ENCODE measurements at regions not wholly inside any gene's neighbourhood (a gene's known extent, or its start where the extent isn't known, plus 50 kb on each side); places are given as distances from the start of the nearest gene placed in this dataset.

GRCh38 chr12:87612996-87613395, 416.2 kb downstream of the C12orf50 start:
- Histone ChIP-seq H3K27ac (no peak overlapping the region), H3K4me3 (ENCODE audit: low read depth in 1 of 2, low read length in 1 of 2) (no peak overlapping the region), H3K27me3 (no peaks in the 10 kb centered on the region), H3K9me3 (no peaks in the 10 kb centered on the region), H3K4me1 (ENCODE audit: control insufficient read depth in 1 of 2, insufficient read depth in 1 of 2, low read depth in 1 of 2, low read length in 1 of 2) (no peaks in the 10 kb centered on the region), H3K36me3 (no peaks in the 10 kb centered on the region)
- no peak for TF ChIP-seq CTCF (IDR thresholded peaks at IDR 0.05)

GRCh38 chr12:87608321-87608720, 420.9 kb downstream of the C12orf50 start:
- H3K4me3 ChIP-seq (ENCODE audit: low read depth in 1 of 2, low read length in 1 of 2), result no peak overlapping the region
- no peak overlapping the region for H3K27ac ChIP-seq
- no peaks in the 10 kb centered on the region for H3K27me3 ChIP-seq
- no peak for TF ChIP-seq CTCF (IDR thresholded peaks at IDR 0.05)
- no peaks in the 10 kb centered on the region for H3K9me3 ChIP-seq
- H3K36me3 ChIP-seq, result no peaks in the 10 kb centered on the region
- H3K4me1 ChIP-seq (ENCODE audit: control insufficient read depth in 1 of 2, insufficient read depth in 1 of 2, low read depth in 1 of 2, low read length in 1 of 2), result no peaks in the 10 kb centered on the region

GRCh38 chr12:87603727-87604126, 425.5 kb downstream of the C12orf50 start:
- Histone ChIP-seq H3K9me3 (no peaks in the 10 kb centered on the region), H3K27ac (no peak overlapping the region), H3K4me3 (ENCODE audit: low read depth in 1 of 2, low read length in 1 of 2) (no peak overlapping the region), H3K4me1 (ENCODE audit: control insufficient read depth in 1 of 2, insufficient read depth in 1 of 2, low read depth in 1 of 2, low read length in 1 of 2) (no peaks in the 10 kb centered on the region), H3K36me3 (no peaks in the 10 kb centered on the region), H3K27me3 (no peaks in the 10 kb centered on the region)
- no peak for TF ChIP-seq CTCF (IDR thresholded peaks at IDR 0.05)

- Histone ChIP-seq H3K27me3 (no peaks in the 10 kb centered on the region), H3K4me1 (ENCODE audit: control insufficient read depth in 1 of 2, insufficient read depth in 1 of 2, low read depth in 1 of 2, low read length in 1 of 2) (no peaks in the 10 kb centered on the region), H3K9me3 (no peaks in the 10 kb centered on the region), H3K4me3 (ENCODE audit: low read depth in 1 of 2, low read length in 1 of 2) (no peak overlapping the region), H3K27ac (no peak overlapping the region), H3K36me3 (no peaks in the 10 kb centered on the region)
- TF ChIP-seq CTCF (IDR thresholded peaks at IDR 0.05), result no peak
Measured at GRCh38 chr12:87599459-87599858, 429.7 kb downstream of the C12orf50 start.

GRCh38 chr12:87597114-87597513, 432.1 kb downstream of the C12orf50 start:
- H3K27me3 ChIP-seq, result no peaks in the 10 kb centered on the region
- no peaks in the 10 kb centered on the region for H3K9me3 ChIP-seq
- H3K36me3 ChIP-seq, result no peaks in the 10 kb centered on the region
- H3K27ac ChIP-seq, result no peak overlapping the region
- H3K4me3 ChIP-seq (ENCODE audit: low read depth in 1 of 2, low read length in 1 of 2), result no peak overlapping the region
- H3K4me1 ChIP-seq (ENCODE audit: control insufficient read depth in 1 of 2, insufficient read depth in 1 of 2, low read depth in 1 of 2, low read length in 1 of 2), result no peaks in the 10 kb centered on the region
- no peak for TF ChIP-seq CTCF (IDR thresholded peaks at IDR 0.05)

- Histone ChIP-seq H3K27me3 (no peaks in the 10 kb centered on the region), H3K4me3 (ENCODE audit: low read depth in 1 of 2, low read length in 1 of 2) (no peak overlapping the region), H3K4me1 (ENCODE audit: control insufficient read depth in 1 of 2, insufficient read depth in 1 of 2, low read depth in 1 of 2, low read length in 1 of 2) (no peaks in the 10 kb centered on the region), H3K9me3 (no peaks in the 10 kb centered on the region), H3K36me3 (no peaks in the 10 kb centered on the region), H3K27ac (no peak overlapping the region)
- no peak for TF ChIP-seq CTCF (IDR thresholded peaks at IDR 0.05)
Measured at GRCh38 chr12:87596636-87597035, 432.6 kb downstream of the C12orf50 start.
